HG03521 (cell line): ENCODE measurements at regions not wholly inside any gene's neighbourhood (a gene's known extent, or its start where the extent isn't known, plus 50 kb on each side); places are given as distances from the start of the nearest gene placed in this dataset.

ENCODE experiments used
- ATAC-seq: cut with Tn5 transposase; IDR thresholded peaks from one replicate; pipeline ENCODE4 v1.9.1; 2021; ENCODE audit warnings: mild to moderate bottlenecking, moderate library complexity; ENCODE audit not compliant: unreplicated experiment

DNA sequence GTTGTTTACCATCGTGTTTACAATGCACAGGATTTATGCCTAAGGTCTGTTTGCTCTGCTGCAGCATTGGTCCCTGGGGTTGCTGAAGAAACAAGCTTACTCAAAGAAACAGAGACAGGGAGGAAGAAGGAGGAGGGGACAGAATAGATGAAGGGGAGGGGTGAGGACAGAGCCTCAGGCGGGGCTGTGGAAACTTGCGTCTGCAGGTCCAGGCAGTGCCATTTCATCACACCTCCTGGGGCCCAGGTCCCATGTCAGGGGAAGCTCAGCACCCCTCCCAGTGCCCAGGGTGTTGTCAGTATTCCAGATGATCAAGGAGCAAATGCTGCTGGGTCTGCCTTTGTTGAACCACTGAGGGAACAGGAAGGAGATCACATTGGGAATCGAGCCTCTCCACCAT lies 1406.8 kb downstream of the TBC1D22A start:
- ATAC-seq, result no peak

DNA sequence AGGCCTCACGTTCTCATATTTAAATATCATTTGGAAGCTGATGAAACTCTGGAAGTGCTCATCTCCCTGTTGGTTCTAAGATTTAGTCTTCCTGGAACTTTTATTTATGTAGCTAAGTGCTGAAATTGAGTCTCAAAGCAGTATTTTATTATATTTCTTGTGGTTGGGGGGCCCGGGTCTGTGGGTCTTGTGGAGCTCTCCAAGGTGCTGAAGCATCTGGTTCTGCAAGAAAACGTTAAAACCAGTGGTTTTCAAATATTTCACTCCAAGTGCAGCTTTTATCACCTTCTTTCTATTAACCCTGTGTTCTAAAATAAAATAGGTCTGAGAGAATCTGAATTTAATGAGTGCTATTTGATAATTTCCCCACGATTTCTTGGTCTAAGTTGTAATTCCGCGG lies 1404.8 kb downstream of the TBC1D22A start:
- no peak for ATAC-seq

DNA sequence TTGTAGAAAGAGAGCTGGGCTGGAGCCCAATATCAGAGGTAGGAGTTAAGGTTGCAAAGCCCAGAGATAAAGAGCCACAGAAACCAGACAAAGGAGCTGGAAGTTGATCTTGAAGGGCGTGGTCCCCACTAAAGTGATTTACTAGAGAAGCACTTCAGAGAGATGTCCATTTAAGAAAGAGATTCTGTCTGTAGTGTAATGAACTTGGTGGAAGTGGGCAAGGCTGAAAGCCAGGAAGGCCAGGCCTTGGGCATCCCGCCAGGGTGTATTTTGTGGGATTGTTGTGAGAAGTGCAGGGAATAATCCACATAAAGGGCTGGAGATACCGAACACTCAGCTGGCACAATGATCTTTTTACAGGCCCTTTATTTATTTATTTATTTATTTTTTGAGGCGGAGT lies 1398.8 kb downstream of the TBC1D22A start:
- no peak for ATAC-seq

DNA sequence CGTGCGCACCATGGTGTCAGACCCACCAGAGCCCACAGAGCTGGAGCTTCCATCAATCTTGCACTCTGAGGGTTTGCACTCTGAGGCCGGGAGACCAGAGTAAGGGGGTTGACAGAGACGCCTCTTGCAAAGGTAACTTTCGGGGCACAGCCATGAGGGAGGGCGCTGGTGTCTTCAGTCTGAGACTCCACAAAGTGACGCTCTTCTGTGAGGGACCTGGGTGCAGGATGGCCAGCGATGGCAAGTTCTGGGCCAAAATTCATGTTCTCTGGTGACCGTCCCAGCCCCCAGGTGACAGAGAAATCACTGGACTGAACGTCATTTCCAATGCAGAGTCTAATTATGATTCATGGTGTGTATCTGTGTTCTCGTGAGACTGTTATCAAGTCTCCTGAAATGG lies 1395.2 kb downstream of the TBC1D22A start:
- no peak for ATAC-seq

DNA sequence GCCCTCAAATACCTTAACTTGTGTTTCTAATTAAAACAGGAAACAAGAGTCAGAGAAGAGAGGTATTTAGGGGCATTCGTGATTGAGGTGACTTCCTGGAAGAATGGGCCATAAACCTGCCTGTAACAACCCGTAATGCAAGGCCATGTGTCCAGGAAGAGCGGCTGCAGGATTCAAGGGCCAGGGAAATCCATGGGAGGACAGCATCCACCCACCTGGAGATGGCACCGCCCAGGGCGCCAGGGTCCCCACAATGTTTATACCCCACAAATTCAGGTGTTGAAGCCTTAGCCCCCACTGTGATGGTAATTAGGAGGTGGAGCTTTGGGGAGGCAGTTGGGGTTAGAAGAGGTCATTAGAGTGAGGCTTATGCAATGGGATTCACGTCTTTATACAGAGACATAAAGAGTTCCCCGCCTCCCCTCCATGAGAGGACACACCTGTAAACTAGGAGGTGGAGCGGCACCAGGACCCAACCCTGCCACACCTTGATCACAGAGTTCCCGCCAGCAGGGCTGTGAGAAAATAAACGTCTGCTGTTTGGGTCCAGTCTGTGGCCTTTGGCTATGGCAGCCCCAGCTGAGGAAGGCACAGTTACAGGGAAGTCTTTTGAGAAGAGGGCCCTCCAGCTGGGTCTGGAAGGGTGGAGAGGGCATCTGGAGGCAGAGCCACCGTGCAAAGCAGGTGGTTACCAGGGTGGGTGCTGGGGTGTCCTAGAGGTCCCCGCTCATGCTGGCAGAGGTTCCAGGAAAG lies 1394.3 kb downstream of the TBC1D22A start:
- ATAC-seq, result no peak

DNA sequence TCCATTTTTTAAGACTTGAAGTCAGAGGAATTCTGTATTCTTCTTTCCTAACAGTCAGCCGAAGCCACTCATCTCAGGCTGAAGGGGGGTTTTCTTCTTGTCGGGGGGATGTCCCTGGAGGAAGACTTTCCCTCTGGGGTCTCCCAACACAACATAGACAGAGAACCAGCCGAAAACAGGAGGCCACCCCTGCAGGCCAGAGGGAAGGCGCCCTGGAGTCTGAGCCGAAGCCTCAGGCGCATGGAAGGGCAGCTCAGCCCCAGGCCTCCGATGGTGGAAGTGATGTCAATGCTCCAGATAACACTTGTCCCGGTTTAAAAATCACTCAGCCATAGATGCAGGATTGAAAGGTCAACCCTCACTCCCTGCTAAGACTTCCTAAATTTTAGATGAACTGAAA lies 1393.0 kb downstream of the TBC1D22A start:
- no peak for ATAC-seq

DNA sequence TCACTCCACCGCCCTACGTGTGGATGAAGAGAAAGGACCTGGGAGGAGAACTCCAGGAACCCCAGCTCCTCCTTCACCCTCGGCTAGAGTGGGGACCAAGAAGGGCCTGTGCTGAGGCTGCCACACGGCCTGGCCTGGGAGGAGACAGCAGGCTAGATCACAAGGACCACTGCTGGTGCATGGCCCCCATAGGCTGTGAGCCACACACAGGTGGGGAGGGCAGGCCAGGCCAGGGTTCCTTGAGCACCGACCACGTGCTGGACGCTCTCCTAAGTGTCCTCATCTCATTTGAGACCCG lies 1392.4 kb downstream of the TBC1D22A start:
- ATAC-seq, result no peak

DNA sequence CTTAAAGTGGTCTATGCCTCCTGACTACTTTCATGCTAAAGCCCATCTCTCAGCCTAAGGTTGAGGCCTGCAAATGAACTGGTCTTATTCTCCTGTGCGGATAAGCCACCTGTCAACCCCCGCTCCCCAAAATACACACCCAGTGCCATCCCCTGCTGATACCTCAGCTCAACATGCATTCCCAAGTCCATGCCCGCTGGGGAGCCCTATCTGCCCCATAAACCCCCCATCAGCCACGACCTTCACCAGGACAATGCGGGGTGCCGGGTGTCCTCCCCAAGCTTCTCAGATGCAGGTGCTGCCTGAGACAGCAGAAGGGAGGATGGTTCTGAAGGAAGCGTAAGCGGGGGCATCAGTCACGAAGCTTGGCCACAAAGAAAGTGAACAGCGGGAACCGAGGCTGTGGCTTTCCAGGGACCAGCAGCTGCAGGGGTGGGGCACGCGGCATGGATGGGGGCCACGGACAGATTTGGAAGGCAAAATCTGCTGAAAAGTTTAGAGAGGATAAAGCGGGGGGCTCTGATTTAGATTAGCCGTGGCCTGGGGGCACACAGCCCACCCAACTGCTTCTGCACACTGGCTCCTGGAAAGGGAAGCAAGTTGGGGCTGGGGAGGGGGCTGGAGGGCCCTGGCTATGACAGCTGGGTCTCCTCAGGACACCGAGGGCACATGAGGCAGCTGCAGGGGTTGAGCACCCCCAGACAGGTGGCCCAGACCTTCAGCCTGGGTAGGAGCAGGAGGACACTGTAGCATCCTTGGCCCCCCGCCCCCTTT lies 1391.9 kb downstream of the TBC1D22A start:
- no peak for ATAC-seq

DNA sequence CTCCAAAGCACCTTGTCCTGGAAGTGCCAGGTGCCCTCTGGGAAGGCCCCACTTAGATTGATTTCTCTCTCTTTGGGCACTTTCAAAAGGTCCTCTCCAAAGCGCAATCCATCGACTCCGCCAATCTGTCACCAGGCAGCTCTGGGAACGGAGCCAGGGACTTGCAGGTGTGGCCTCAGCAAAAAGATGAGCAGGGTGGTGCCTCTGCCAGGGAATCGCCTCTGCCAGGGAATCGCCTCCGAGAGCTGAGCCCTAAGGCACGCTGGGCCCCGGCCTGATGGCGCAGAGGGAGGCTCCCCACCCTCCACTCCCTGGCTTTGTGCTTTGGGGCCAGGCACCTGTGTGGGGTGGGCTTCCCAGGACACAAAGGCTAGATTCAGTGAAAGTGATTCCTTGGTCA lies 1391.3 kb downstream of the TBC1D22A start:
- ATAC-seq, result no peak

DNA sequence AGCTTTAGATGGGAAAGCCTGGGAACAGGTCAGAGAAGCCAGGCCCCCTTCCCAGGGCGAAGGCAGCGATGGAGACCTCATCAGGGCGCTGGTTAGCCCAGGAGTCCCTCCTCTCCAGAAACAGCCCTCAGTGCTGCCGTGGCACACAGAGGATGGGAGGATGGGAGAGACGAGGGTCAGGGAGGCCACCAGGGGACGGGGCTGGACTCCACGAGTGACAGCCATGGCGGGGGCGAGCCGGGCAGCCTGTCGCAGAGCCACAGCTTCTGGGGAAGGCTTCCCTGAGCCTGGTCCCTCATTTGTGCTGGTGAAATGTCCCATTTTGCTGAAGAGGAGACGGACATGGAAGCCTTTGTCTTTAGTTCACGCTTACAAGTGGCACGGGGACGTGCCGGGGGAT lies 1390.5 kb downstream of the TBC1D22A start:
- ATAC-seq, result no peak

DNA sequence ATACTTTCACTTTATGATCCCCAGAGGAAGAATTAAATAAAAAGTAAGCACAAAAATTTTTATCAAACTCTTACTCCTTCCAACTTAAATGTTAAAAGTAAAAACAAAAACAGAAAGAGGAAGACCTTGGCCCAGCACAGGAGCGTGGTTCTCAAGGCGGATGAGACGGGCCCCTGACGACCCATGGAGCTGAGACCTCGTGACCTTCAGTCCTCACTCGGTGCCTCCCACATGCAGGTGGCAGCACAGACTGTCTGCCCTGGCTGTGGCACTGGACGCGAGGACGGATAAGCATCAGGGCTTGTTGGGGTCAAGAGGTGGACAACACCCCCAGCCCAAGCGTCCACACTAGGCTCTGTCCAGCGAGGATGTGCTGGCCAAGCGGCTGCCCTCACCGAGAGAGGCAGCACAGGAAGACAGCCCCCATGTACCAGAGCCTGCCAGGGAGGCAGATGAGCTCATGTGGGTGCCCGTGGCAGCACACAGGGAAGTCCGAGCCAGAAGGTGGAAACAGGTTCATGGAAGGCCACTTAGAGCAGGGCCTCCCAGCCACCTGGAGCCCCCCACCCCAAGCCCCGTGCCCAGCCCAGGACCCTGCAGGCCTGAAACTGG lies 1389.8 kb downstream of the TBC1D22A start:
- ATAC-seq, result no peak

DNA sequence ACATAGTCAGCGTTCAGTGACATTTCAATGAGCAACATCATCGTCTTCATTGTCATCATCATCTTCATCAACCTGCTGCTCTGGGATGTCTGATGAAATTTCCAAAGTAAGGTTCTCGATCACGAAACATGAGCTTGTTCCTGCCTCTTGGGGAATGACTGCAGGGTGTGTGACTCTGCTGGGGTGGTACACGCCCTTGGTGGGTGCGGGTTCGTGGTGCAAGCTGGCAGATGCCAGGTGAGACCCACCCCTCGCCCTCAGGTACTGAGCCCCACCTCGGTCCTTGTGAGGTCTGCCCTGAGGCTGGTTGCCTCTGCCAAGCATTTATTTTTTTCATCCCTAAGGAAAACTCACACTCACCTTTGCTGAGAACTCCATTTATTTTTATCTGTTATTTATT lies 1389.2 kb downstream of the TBC1D22A start:
- no peak for ATAC-seq

DNA sequence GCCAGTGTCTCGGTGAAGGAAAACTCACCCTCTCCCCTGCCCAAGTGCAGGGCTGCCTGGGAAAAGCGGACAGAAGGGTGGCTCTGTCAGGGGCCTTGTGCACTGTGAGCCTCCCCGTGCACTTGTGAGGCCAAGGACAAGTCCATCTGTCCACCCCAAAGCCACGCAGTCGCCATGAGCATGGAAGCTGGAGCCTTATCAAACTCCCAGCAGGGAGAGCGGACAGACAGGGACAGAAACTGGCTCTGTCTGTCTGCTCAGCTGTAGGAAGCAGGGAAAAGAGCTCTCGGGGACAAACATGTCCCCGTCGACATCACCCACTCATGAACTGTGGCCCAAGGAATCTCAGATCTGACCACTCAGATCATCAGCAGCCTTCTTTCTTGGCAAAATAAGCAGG lies 1385.4 kb downstream of the TBC1D22A start:
- no peak for ATAC-seq

DNA sequence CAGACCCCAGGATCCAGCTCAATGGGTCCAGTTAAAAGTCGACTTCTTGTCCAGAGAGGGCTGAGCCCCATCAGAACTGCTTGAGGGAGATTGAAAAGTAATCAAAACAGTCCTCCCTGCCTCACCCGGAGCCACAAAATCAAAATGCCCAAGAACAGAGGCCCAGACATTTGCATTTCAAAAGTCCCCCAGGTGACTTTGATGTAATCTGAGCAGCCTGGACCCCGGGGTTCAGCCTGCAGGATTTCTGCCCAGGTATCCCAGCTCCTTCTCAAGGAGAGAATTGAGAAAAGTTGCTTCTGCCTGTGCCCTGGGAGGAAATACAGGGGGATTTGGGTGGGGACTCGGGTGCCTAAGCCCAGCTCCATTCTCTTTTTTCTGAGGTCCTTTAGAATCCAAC lies 1385.0 kb downstream of the TBC1D22A start:
- no peak for ATAC-seq

DNA sequence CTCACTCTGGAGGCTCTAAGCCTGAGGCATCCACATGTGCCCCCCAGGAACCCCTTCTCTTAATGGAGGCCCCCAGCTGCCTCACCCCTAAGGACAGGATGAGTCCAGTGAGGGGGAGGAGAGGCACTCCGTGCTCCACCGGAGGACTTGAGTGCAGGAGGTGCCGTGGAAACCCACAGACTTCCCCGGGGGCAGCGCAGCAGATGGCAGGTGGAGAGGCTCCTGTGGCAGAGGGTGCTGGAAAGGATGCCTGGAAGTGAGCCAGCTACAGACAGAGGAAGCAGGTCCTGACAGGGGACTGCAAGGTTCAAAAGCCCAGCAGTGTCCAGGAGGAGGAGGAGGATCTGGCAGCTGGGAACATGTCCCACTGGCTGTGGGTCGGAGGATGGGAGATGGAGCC lies 1384.0 kb downstream of the TBC1D22A start:
- ATAC-seq, result no peak

DNA sequence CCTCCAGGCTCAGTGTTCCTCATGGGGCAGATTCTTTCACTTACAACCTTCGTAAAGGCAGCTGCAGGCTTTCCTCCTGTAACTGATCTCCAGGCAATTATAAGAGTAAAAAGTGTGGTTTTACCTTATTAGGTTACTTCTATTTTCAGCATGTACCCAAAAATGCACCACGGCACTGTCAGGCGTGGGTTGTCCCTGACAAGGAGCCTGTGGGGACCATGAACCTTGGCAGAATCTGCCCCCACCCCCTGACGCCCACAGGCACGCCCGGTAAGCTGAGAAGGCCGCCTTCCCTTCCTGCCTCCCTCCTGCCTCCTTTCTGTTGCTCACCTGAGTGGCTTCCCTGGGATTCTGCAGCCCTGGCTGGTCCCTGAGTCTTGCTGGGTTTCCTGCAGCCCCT lies 1383.3 kb downstream of the TBC1D22A start:
- ATAC-seq, result no peak

DNA sequence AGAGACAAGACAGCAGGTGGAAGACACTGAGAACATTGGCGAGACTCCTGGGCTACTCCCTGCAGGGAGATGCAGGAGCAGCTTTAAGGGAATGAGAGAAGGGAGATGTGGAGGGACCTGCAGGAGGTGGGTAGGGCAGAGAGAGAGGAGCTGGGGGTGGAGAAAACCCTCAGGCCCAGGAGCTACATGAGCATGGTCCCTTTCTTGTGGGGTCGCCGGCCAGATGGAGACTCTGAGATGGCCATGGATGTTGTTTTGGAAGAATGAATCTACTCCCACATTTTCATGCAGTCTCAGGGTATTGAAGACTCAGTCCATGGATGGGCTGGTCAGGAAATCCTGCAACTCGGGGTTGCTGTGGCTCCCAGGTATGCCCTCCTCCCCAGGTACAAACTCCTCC lies 1381.9 kb downstream of the TBC1D22A start:
- ATAC-seq, result no peak

DNA sequence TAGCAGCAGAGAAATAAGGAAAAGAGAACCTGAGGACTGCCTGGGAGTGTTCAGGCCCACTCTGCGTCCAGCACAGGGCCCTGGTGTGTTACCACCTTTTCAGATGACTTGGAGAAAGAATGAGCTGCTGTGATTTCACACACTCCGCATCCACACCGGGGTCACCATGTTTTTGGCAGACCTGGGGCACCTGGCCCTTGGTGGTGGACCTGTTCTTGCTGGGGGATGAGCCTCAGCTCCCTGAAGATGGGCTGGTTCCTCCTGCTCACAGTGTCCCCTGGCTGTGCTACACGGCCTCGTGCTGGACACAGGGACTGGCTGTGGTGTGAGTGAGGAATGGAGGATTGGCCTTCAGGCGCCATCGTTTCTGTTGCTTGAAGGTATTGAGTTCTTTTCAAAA lies 1381.4 kb downstream of the TBC1D22A start:
- ATAC-seq, result no peak

DNA sequence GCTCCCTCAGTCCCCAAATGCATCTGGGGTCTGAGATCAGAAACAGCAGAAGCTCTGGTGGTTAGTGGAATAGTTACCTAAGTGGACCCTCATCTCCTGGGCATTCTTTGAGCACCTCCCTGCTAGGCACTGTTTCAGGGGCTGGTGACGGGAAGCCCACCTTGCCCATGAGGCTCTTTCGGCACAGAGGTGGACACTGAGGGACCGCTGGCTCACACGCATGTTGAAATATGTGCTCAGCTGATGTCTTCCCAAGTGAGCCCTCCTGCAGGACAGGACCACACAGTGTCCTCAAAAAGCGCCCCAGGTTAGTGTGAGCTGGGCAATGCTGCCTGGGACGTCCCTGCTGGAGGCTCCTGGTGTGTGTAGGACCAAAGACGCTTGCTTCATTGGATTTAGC lies 1379.9 kb downstream of the TBC1D22A start:
- ATAC-seq, result no peak

DNA sequence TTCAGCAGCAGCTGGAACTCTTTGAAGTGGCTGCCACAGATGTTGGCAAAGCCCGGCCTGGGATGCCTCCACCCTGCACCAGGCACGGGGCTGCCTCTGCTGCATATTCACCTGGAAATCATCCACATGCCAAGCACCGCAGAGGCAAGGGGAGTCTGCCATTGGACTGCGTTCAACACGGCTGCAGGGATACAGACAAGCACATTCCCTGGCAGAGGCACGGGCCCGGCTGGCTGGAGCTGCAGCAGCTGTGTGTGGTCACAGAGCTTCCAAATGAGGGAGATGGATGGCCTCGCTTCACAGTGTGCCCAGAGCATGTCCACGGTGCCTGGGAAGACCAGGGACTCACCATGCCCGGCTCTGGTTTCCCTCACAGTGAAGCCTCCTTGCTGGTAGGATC lies 1378.9 kb downstream of the TBC1D22A start:
- no peak for ATAC-seq

DNA sequence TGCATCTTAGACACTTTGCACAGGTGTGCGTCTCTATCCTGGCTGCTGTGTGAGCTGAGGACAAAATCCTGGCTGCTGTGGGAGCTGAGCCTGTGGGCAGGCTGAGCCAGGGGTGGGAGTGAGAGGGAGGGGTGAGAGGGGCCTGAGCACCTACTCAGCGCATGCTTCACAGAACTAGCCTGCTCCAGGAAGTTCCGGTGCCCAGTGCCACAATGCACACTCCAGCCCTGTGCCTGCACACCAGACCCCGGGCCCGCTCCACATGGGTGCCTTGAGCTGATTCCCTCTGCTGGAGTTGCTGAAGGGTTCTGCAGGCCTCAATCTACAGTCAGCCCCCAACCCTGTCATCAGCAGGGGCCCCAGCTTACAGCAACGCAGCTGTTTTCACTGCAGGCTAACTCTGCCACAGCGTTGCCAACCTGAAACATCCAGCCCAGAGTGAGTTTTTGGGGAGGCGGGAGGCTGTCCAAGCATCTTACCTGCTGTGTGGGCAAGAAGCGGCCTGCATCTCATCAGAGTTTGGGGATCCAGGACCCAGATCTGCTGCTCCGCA lies 1377.9 kb downstream of the TBC1D22A start:
- ATAC-seq, result no peak

DNA sequence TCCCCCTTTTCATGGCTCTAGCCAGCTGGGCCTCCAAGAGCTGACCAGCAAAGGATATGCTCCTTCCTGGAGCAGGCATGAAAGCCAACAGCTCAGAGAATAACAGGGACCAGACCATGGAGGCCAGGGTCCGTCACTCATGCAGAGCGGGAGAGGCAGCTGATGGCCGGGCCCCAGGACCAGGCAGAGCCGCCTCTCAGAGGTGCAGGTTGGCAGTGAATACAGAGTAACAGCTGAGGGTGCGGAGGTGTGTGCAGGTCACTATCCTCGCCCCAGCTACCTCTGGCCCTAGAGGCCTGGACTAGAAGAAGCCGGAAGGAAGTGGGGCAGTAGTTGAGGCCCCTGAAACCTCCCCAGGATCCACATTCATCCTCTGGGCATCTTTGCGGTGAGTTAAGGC lies 1377.3 kb downstream of the TBC1D22A start:
- ATAC-seq, result no peak
